ENCODE measurements at regions not wholly inside any gene's neighbourhood (a gene's known extent, or its start where the extent isn't known, plus 50 kb on each side); places are given as distances from the start of the nearest gene placed in this dataset.

GRCh38 chr2:176612036-176612435 is 342.8 kb downstream of the MTX2 start:
- DNase-seq (ENCODE audit: low spot score): no peak

DNA sequence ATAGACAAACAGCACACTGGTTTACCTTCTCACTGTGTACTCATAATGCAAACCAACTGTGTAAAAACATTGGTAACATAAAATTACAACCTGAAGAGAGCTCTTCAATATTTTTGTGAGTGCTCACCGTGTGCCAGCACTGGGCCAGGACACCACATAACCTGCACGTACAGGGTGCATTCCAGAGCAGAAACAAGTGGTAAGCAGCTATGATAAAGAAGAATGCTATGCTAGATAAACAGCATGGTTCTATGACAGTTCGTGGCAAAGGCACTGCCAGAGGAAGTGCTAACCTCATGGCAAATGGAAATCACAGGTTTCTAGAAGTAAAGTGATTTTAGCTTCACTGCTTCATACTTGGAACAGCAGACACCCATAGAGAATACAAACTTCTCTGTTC is 343.5 kb downstream of the MTX2 start:
- no peak for DNase-seq (ENCODE audit: low spot score)

DNA sequence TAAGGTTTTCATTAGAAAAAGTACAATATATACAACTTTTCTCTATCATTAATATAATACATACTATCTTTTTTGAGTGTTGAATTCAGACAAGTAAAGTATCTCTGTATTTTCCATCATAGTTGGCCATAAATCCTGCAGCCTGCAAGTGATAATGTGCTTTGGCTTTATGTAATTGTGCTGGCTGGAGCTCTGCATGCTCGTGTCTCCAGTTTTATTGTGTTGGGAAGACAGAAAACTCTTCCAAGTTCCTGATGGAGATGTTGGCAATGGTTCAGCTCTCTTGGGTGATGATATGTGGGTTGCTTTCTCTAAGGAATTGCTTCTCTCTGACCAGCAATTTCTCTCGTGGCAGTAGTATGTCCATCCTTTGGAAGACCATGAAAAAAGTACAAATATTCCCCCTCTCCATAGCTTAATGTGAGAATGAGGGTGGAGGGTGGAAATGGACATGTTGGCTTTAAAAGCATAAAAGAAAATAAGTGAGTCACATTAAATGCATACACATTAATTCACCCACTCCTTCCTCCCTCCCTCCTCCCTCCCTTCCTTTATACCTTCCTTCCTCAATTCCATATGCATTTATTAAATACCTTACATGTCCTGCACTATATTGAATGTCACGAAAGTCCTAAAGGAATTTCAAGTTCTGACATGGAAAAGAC is 344.2 kb downstream of the MTX2 start:
- no peak for DNase-seq (ENCODE audit: low spot score)

GRCh38 chr2:176614049-176614448 is 344.8 kb downstream of the MTX2 start:
- no peak for DNase-seq (ENCODE audit: low spot score)

DNA sequence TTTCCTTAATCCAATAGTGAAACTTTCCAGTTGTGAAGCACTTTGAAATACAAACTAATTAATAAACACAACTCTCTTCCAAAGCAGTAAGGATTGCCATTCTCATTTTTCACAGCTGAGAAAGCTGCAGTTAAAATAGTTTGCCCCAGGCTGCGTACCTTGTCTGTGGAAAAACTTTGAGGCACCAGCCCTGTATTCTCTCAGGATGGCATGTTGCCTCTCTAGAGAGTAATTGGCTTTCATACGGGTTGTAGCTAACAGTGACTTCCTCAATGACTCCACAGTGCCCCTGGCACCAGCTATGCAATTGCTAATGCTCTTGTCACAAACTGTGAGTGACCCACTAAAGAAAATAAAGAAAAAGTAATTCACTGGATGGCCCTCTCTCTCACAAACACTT is 345.7 kb downstream of the MTX2 start:
- DNase-seq (ENCODE audit: low spot score): no peak

GRCh38 chr2:176619504-176619903 is 350.3 kb downstream of the MTX2 start:
- no peak for DNase-seq (ENCODE audit: low spot score)

DNA sequence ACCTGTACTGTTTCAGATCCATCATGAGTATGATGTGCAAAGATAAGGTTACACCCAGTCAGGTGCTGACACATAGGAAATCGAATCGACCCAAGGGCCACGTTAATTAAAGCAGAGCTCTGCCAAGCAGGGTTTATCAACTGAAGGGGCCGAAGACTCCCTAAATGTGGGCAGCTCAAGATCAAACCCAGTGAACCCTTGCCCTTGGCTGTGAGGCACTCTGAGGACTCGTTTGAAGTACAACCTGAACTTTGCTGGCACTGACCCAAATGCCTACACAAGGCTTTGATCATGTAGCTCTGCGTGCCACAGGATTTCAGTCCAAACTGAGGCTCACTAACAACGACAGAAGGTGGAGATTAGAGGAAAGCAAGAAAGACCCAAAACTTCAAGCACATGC is 352.1 kb downstream of the MTX2 start:
- no peak for DNase-seq (ENCODE audit: low spot score)

DNA sequence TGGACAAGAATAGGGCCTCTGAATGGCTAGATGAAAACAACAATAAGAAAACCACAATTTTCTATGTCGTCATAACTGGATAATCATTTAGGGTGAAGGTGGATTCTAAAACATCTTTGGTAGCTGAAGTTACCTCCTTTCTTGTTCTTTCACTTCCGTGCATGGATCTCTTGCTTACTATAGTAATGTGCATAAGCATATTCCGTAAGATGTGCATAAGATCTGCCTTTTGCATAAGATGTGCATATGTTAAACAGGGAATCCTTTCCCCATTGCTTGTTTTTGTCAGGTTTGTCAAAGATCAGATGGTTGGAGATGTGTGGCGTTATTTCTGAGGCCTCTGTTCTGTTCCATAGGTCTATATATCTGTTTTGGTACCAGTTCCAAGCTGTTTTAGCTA is 353.6 kb downstream of the MTX2 start:
- no peak for DNase-seq (ENCODE audit: low spot score)

DNA sequence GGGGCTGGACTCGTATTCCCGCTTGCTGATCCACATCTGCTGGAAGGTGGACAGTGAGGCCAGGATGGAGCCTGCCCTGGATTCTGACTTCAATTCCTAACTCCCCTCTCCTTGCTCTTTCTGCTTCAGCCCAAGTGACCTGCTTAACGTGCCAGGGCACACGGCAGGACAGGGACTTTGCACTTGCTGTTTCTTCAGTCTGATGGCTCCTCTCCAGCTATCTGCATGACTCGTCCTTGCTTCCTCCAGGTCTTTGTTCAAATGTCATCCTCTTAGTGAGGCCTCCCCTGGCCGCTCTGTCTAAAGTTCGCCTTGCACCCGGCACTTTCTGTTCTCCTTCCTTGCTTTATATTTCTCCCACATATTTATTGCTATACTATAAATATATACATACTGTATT is 357.6 kb downstream of the MTX2 start:
- no peak for DNase-seq (ENCODE audit: low spot score)

DNA sequence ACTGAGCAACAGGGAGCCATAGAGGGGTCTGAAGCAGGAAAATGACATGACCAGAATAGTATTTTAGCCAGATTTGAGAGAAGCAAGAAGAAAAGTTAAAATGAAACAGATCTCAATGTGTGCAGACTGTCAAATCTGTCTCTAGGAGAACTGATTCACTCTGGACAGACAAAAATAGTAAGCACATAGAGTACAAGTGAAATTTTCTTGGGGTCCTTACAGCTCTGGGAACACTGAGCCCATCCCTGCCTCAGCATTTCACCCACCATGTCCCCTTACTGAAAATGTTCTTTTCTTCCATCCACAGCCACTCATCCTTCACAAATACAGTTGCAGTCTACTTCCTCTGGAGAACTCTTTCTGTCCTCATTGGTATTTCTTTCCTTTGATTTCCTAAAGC is 359.2 kb downstream of the MTX2 start:
- DNase-seq (ENCODE audit: low spot score): no peak

GRCh38 chr2:176633754-176634153 is 364.5 kb downstream of the MTX2 start:
- no peak for DNase-seq (ENCODE audit: low spot score)

- DNase-seq (ENCODE audit: low spot score): no peak
Observed at GRCh38 chr2:176636401-176636800, 367.2 kb downstream of the MTX2 start.

DNA sequence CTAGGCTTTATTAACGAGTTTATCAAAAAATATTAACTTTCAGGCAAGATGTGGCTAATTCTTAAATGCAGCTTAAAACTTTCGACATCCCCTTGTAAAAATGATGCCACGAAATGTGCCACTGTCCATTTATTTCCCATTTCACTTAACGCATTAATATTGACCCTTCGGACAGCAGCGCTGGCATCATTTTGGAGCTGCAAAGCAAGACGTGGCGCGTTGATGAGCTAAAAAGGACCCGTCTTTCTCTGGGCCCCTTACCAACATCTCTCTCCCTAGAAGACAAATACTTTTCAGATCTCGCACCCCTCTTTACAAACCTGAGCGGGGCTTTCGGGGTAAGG is 367.9 kb downstream of the MTX2 start:
- no peak for DNase-seq (ENCODE audit: low spot score)

- DNase-seq (ENCODE audit: low spot score): peak; percentile 44
Observed at GRCh38 chr2:176637486-176638166, 368.4 kb downstream of the MTX2 start.

- peak; percentile 74 for DNase-seq (ENCODE audit: low spot score)
Observed at GRCh38 chr2:176638167-176639015, 369.1 kb downstream of the MTX2 start.

GRCh38 chr2:176639016-176639343 is 369.7 kb downstream of the MTX2 start:
- no peak for DNase-seq (ENCODE audit: low spot score)

DNA sequence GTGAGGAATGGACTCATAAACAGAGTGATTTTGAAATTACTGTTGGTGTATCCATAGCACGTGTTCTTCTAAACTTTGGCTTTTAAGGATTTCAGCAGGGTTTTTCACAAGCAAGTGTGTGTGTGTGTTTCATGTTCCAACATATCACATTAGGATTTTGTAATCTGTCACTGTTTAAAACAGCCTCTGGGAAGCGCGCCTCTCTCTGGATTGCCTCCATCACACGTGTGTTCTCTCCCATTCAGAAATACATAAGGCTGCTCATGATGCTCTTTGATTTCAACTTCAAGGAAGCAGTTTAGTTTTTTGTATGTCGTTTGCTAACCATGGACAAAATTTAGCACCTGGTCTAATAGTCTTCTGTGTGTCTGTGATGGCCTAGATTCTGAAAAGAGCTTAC is 370.4 kb downstream of the MTX2 start:
- DNase-seq (ENCODE audit: low spot score): no peak

DNA sequence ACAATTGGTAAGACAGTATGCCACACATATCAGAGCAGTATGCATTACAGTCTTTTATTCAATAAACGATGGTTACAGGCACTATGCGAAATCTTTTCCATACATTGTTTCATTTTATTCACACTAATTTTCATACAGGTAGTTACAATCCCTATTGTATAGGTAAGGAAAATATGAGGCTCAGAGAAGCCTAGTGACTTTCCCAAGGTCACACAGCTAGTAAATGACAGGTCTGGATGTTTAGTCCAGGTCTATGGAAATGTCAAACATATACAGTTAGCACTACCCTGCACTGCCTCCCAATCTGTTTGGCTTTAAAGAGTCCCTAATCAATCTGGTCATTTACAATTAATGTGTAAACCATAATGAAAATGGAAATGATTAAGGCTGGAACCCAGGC is 372.2 kb downstream of the MTX2 start:
- no peak for DNase-seq (ENCODE audit: low spot score)

- peak; percentile 57 for DNase-seq (ENCODE audit: low spot score)
Observed at GRCh38 chr2:176642074-176642473, 372.8 kb downstream of the MTX2 start.

DNA sequence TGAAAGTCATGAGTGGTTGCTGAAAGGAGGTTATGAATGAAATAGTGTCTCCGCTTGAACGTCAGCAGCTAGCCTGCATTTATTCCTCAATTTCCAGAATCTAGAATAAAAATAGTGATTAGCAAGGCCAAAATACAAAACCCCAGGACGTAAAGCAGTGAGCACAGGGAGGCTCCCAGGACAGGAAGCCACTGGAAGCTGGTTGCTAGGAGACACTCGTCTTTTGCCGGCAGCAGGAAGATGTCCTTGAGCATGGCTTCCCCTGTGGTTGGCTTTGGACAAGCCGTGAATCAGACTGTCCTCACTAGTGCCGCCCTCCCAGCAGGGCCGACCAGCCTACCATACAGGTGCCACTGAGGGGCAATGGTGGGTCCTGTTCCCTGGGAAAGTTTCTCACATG is 374.4 kb downstream of the MTX2 start:
- DNase-seq (ENCODE audit: low spot score): peak; percentile 39

DNA sequence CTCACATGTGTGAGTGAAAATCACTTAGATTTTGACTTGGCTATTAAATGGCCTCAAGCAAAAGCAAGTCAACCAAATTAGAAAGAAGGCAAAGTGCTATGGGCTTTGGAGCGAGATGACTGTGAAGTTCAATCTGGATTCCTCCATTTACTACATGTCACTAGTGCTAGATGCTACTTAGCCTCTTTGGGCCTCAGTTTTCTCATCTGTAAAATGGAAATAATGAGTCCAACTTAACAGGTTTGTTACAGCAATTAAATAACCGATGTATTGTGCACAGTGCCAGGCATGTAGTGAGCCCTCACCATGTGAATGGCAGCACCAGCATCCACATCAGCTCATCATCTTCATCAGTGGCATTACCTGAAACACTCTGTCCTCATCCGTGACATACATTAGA is 376.3 kb downstream of the MTX2 start:
- no peak for DNase-seq (ENCODE audit: low spot score)

DNA sequence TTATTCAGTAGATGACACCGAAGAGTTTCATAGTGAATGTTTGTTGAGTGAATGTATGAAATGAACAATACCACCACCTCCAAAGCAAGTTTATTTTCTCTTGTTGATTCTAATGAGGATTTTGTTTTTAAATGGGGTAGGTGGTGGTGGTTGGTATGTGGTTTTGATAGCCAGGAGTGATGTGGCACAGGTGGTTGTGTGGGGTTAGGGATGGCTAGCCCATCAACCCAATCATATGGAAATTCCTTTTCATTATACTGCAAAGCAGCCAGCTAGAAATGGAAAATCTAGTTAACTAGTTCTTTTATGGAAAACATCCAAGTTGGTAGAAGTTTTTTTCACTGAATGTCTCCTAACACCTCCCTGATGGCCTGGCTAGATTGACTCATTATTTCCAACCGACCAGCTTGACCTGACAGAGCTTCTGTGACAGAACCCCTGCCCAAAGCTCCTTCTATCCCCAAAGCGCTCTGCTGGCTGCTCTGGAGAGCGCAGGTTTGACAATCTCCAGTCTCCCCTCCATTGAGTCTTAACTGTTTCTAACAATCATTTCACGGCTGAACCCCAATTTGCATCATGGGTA is 376.9 kb downstream of the MTX2 start:
- no peak for DNase-seq (ENCODE audit: low spot score)
